Endothelial cell (in vitro differentiated cells): ENCODE measurements at regions not wholly inside any gene's neighbourhood (a gene's known extent, or its start where the extent isn't known, plus 50 kb on each side); places are given as distances from the start of the nearest gene placed in this dataset.

Source experiments
- DNase-seq: peaks from one replicate; pipeline ENCODE4 v3.0.0; 2021; ENCODE audit warnings: low spot score
- H3K27ac Mint-ChIP-seq: one replicate; pipeline ENCODE4 v1.8.0; 2021; ENCODE audit warnings: mixed read lengths, inconsistent platforms; ENCODE audit not compliant: unreplicated experiment
- H3K27me3 Mint-ChIP-seq: one replicate; pipeline ENCODE4 v1.8.0; 2021; ENCODE audit warnings: mild to moderate bottlenecking, moderate library complexity, mixed read lengths, inconsistent platforms; ENCODE audit not compliant: unreplicated experiment
- H3K36me3 Mint-ChIP-seq: one replicate; pipeline ENCODE4 v1.8.0; 2021; ENCODE audit warnings: mild to moderate bottlenecking, low read depth, mixed read lengths, inconsistent platforms; ENCODE audit not compliant: unreplicated experiment
- H3K4me1 Mint-ChIP-seq: one replicate; pipeline ENCODE4 v1.8.0; 2021; ENCODE audit warnings: mild to moderate bottlenecking, mixed read lengths, inconsistent platforms; ENCODE audit not compliant: unreplicated experiment
- H3K4me3 Mint-ChIP-seq: one replicate; pipeline ENCODE4 v1.8.0; 2021; ENCODE audit warnings: mild to moderate bottlenecking, mixed read lengths, inconsistent platforms; ENCODE audit not compliant: unreplicated experiment
- H3K9me3 Mint-ChIP-seq: one replicate; pipeline ENCODE4 v1.8.0; 2021; ENCODE audit warnings: mixed read lengths, inconsistent platforms; ENCODE audit not compliant: unreplicated experiment
- CTCF ChIP-seq: fragments of 200-600 bp; sonication (generic); IDR thresholded peaks from one replicate; pipeline ENCODE4 v1.5.0; 2021; ENCODE audit warnings: antibody characterized with exemption; ENCODE audit not compliant: unreplicated experiment

- Mint-ChIP-seq H3K36me3 (no peaks in the 10 kb centered on the region), H3K27ac (no peak overlapping the region), H3K27me3 (no peaks in the 10 kb centered on the region), H3K4me1 (peaks cover 6% of the 10 kb centered on the region), H3K4me3 (no peak overlapping the region), H3K9me3 (no peaks in the 10 kb centered on the region)
- DNase-seq: no peak
- no peak for TF ChIP-seq CTCF
Measured at GRCh38 chr2:11910971-11911370, 164.5 kb downstream of the LPIN1 start.

- no peaks in the 10 kb centered on the region for H3K9me3 Mint-ChIP-seq
- no peak overlapping the region for H3K27ac Mint-ChIP-seq
- DNase-seq: no peak
- H3K4me3 Mint-ChIP-seq: no peak overlapping the region
- H3K27me3 Mint-ChIP-seq: no peaks in the 10 kb centered on the region
- no peaks in the 10 kb centered on the region for H3K4me1 Mint-ChIP-seq
- TF ChIP-seq CTCF: no peak
- no peaks in the 10 kb centered on the region for H3K36me3 Mint-ChIP-seq
Measured at GRCh38 chr2:11912980-11913379, 166.5 kb downstream of the LPIN1 start.

GRCh38 chr2:11914455-11914854, 168.0 kb downstream of the LPIN1 start:
- H3K36me3 Mint-ChIP-seq: no peaks in the 10 kb centered on the region
- no peaks in the 10 kb centered on the region for H3K4me1 Mint-ChIP-seq
- H3K27me3 Mint-ChIP-seq: no peaks in the 10 kb centered on the region
- no peak overlapping the region for H3K27ac Mint-ChIP-seq
- no peak for DNase-seq
- no peak overlapping the region for H3K4me3 Mint-ChIP-seq
- H3K9me3 Mint-ChIP-seq: no peaks in the 10 kb centered on the region
- TF ChIP-seq CTCF: no peak

- no peaks in the 10 kb centered on the region for H3K4me1 Mint-ChIP-seq
Measured at GRCh38 chr2:11915650-11916049, 169.2 kb downstream of the LPIN1 start.

GRCh38 chr2:11919953-11920352, 173.5 kb downstream of the LPIN1 start:
- Mint-ChIP-seq H3K4me3 (no peak overlapping the region), H3K27me3 (peaks cover 4% of the 10 kb centered on the region), H3K27ac (no peak overlapping the region), H3K36me3 (no peaks in the 10 kb centered on the region), H3K4me1 (no peaks in the 10 kb centered on the region), H3K9me3 (no peaks in the 10 kb centered on the region)
- DNase-seq: no peak
- no peak for TF ChIP-seq CTCF

More at GRCh38 chr2:11915650-11916049, 169.2 kb downstream of the LPIN1 start:
- no peaks in the 10 kb centered on the region for H3K9me3 Mint-ChIP-seq
- H3K27me3 Mint-ChIP-seq: no peaks in the 10 kb centered on the region
- no peak overlapping the region for H3K27ac Mint-ChIP-seq
- H3K36me3 Mint-ChIP-seq: no peaks in the 10 kb centered on the region
- no peak for TF ChIP-seq CTCF
- DNase-seq: no peak
- H3K4me3 Mint-ChIP-seq: no peak overlapping the region
